ENCODE measurements at regions not wholly inside any gene's neighbourhood (a gene's known extent, or its start where the extent isn't known, plus 50 kb on each side); places are given as distances from the start of the nearest gene placed in this dataset.

- no peak for FAIRE-seq
- Histone ChIP-seq H3K27me3 (ENCODE audit: control insufficient read depth, insufficient read depth, low read length) (no peaks in the 10 kb centered on the region), H3K36me3 (ENCODE audit: control insufficient read depth, insufficient read depth, low read length) (no peaks in the 10 kb centered on the region), H3K4me3 (ENCODE audit: low read depth, low read length) (no peak overlapping the region)
- no peak for DNase-seq (ENCODE audit: low read depth)
- TF ChIP-seq CTCF (IDR thresholded peaks at IDR 0.05; ENCODE audit: insufficient read depth, low read length, severe bottlenecking), result no peak
Observed at GRCh38 chr5:107325866-107326265, 344.9 kb downstream of the EFNA5 start.

- H3K27me3 ChIP-seq (ENCODE audit: control insufficient read depth, insufficient read depth, low read length), result no peaks in the 10 kb centered on the region
- H3K4me3 ChIP-seq (ENCODE audit: low read depth, low read length), result no peak overlapping the region
- DNase-seq (ENCODE audit: low read depth), result no peak
- no peak for TF ChIP-seq CTCF (IDR thresholded peaks at IDR 0.05; ENCODE audit: insufficient read depth, low read length, severe bottlenecking)
- no peaks in the 10 kb centered on the region for H3K36me3 ChIP-seq (ENCODE audit: control insufficient read depth, insufficient read depth, low read length)
- FAIRE-seq, result no peak
Observed at GRCh38 chr5:107324809-107325208, 345.9 kb downstream of the EFNA5 start.

GRCh38 chr5:107324071-107324470 is 346.7 kb downstream of the EFNA5 start:
- no peak for FAIRE-seq
- TF ChIP-seq CTCF (IDR thresholded peaks at IDR 0.05; ENCODE audit: insufficient read depth, low read length, severe bottlenecking), result no peak
- DNase-seq (ENCODE audit: low read depth), result peak; percentile 85
- Histone ChIP-seq H3K36me3 (ENCODE audit: control insufficient read depth, insufficient read depth, low read length) (no peaks in the 10 kb centered on the region), H3K27me3 (ENCODE audit: control insufficient read depth, insufficient read depth, low read length) (no peaks in the 10 kb centered on the region), H3K4me3 (ENCODE audit: low read depth, low read length) (no peak overlapping the region)

GRCh38 chr5:107323536-107323935 is 347.2 kb downstream of the EFNA5 start:
- FAIRE-seq (no peak), DNase-seq (ENCODE audit: low read depth) (no peak)
- Histone ChIP-seq H3K36me3 (ENCODE audit: control insufficient read depth, insufficient read depth, low read length) (no peaks in the 10 kb centered on the region), H3K27me3 (ENCODE audit: control insufficient read depth, insufficient read depth, low read length) (no peaks in the 10 kb centered on the region), H3K4me3 (ENCODE audit: low read depth, low read length) (no peak overlapping the region)
- TF ChIP-seq CTCF (IDR thresholded peaks at IDR 0.05; ENCODE audit: insufficient read depth, low read length, severe bottlenecking), result no peak

GRCh38 chr5:107322936-107323335 is 347.8 kb downstream of the EFNA5 start:
- Histone ChIP-seq H3K4me3 (ENCODE audit: low read depth, low read length) (no peak overlapping the region), H3K36me3 (ENCODE audit: control insufficient read depth, insufficient read depth, low read length) (no peaks in the 10 kb centered on the region), H3K27me3 (ENCODE audit: control insufficient read depth, insufficient read depth, low read length) (no peaks in the 10 kb centered on the region)
- TF ChIP-seq CTCF (IDR thresholded peaks at IDR 0.05; ENCODE audit: insufficient read depth, low read length, severe bottlenecking), result no peak
- no peak for DNase-seq (ENCODE audit: low read depth)
- no peak for FAIRE-seq

GRCh38 chr5:107321906-107322305 is 348.8 kb downstream of the EFNA5 start:
- FAIRE-seq (no peak), DNase-seq (ENCODE audit: low read depth) (peak; percentile 72)
- Histone ChIP-seq H3K27me3 (ENCODE audit: control insufficient read depth, insufficient read depth, low read length) (no peaks in the 10 kb centered on the region), H3K36me3 (ENCODE audit: control insufficient read depth, insufficient read depth, low read length) (no peaks in the 10 kb centered on the region), H3K4me3 (ENCODE audit: low read depth, low read length) (no peak overlapping the region)
- TF ChIP-seq CTCF (IDR thresholded peaks at IDR 0.05; ENCODE audit: insufficient read depth, low read length, severe bottlenecking), result no peak
